DMS153 treated with DMSO at 0.1 percent for 48 hours (cell line): ENCODE measurements at regions not wholly inside any gene's neighbourhood (a gene's known extent, or its start where the extent isn't known, plus 50 kb on each side); places are given as distances from the start of the nearest gene placed in this dataset.

Source experiments
- DNase-seq: peaks from one replicate; lab custom pipeline; 2025; ENCODE audit not compliant: unreplicated experiment; lab: John Stamatoyannopoulos, UW

- DNase-seq = no peak
Observed at GRCh38 chr10:30793093-30793492, 163.5 kb upstream of the LYZL2 start.

GRCh38 chr10:30792025-30792424 is 162.5 kb upstream of the LYZL2 start:
- no peak for DNase-seq

- no peak for DNase-seq
Observed at GRCh38 chr10:30791197-30791611, 161.7 kb upstream of the LYZL2 start.

GRCh38 chr10:30789806-30790205 is 160.3 kb upstream of the LYZL2 start:
- DNase-seq = no peak

- DNase-seq = no peak
Observed at GRCh38 chr10:30788307-30788706, 158.8 kb upstream of the LYZL2 start.

GRCh38 chr10:30786906-30787305 is 157.4 kb upstream of the LYZL2 start:
- DNase-seq = no peak

- DNase-seq = no peak
Observed at GRCh38 chr10:30786131-30786530, 156.6 kb upstream of the LYZL2 start.

- no peak for DNase-seq
Observed at GRCh38 chr10:30784897-30785605, 155.5 kb upstream of the LYZL2 start.

- DNase-seq = no peak
Observed at GRCh38 chr10:30784524-30784896, 155.0 kb upstream of the LYZL2 start.

GRCh38 chr10:30783939-30784501 is 154.5 kb upstream of the LYZL2 start:
- peak; percentile 16 for DNase-seq

GRCh38 chr10:30782537-30783461 is 153.2 kb upstream of the LYZL2 start:
- DNase-seq = no peak

GRCh38 chr10:30782157-30782536 is 152.6 kb upstream of the LYZL2 start:
- no peak for DNase-seq

GRCh38 chr10:30781670-30782121 is 152.1 kb upstream of the LYZL2 start:
- DNase-seq = no peak

- DNase-seq = no peak
Observed at GRCh38 chr10:30778769-30779168, 149.2 kb upstream of the LYZL2 start.

GRCh38 chr10:30775779-30776591 is 146.4 kb upstream of the LYZL2 start:
- no peak for DNase-seq

GRCh38 chr10:30774261-30774660 is 144.7 kb upstream of the LYZL2 start:
- DNase-seq = no peak

- DNase-seq = no peak
Observed at GRCh38 chr10:30773501-30773900, 143.9 kb upstream of the LYZL2 start.

- no peak for DNase-seq
Observed at GRCh38 chr10:30770816-30771215, 141.3 kb upstream of the LYZL2 start.

GRCh38 chr10:30770229-30770628 is 140.7 kb upstream of the LYZL2 start:
- no peak for DNase-seq

GRCh38 chr10:30769361-30769760 is 139.8 kb upstream of the LYZL2 start:
- DNase-seq = no peak

GRCh38 chr10:30765616-30766015 is 136.1 kb upstream of the LYZL2 start:
- no peak for DNase-seq
